ENCODE measurements at regions not wholly inside any gene's neighbourhood (a gene's known extent, or its start where the extent isn't known, plus 50 kb on each side); places are given as distances from the start of the nearest gene placed in this dataset.

DNA sequence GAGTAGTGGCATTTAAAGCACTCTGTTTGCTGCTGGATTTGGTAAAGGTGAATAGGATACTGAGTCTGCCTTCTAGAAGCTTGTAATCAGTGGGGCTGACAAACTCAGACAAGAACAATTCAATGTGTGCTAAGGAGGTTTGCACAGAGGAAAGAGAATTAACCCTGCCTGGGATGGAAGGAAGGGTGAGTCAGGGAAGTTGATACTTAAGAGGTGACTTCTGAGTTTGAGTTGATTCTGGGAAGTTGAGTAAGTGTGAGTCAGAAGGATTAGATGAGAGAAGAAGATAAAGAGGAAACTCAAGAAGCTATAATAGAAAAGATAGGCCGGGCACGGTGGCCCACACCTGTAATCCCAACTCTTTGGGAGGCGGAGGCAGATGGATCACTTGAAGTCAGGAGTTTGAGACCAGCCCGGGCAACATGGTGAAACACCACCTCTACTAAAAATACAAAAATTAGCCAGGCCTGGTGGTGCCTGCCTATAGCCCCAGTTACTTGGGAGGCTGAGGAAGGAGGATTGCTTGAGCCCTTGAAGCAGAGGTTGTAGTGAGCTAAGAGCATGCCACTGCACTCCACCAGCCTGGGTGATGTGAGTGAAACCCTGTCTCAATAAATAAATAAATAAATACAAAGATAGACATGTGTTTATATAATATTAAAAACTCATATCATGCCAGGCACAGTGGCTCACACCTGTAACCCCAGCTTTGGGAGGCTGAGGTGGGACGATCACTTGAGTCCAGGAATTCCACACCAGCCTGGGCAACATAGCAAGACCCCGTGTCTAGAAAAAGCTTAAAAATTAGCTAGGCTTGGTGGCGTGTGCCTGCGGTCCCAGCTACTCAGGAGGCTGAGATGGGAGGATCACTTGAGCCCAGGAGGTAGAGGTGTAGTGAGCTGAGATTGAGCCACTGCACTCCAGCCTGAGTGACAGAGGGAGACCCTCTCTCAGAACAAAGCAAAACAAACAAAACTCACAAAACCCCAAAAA, 126.8 kb upstream of the CPM start:
- H3K9ac ChIP-seq (ENCODE audit: low read length) = no peak overlapping the region
- H3K27ac ChIP-seq (ENCODE audit: low read length) = no peak overlapping the region
- no peaks in the 10 kb centered on the region for H3K27me3 ChIP-seq (ENCODE audit: low read depth, low read length)
- TF ChIP-seq CTCF (IDR thresholded peaks at IDR 0.05; ENCODE audit: low read depth, low read length) (no peak), EZH2phosphoT487 (IDR thresholded peaks at IDR 0.05; ENCODE audit: low read depth) (no peak)
- no peaks in the 10 kb centered on the region for H3K36me3 ChIP-seq (replicated peaks; ENCODE audit: low read depth, low read length)
- H3K9me3 ChIP-seq (ENCODE audit: insufficient read depth, low read length) = no peaks in the 10 kb centered on the region
- no peak overlapping the region for H3K4me2 ChIP-seq (ENCODE audit: low read length)
- H4K20me1 ChIP-seq (ENCODE audit: insufficient read depth, low read length) = no peaks in the 10 kb centered on the region
- H3K4me1 ChIP-seq (ENCODE audit: low read length) = peaks cover 9% of the 10 kb centered on the region
- no peaks in the 10 kb centered on the region for H3K79me2 ChIP-seq (ENCODE audit: low read length)
- no peak overlapping the region for H2AFZ ChIP-seq (ENCODE audit: low read depth, low read length)
- H3K4me3 ChIP-seq (ENCODE audit: low read length) = no peak overlapping the region

GRCh38 chr12:69061574-69061973, 128.6 kb upstream of the CPM start:
- Histone ChIP-seq H3K4me2 (ENCODE audit: low read length) (no peak overlapping the region), H3K9me3 (ENCODE audit: insufficient read depth, low read length) (no peaks in the 10 kb centered on the region), H3K36me3 (replicated peaks; ENCODE audit: low read depth, low read length) (no peaks in the 10 kb centered on the region), H3K9ac (ENCODE audit: low read length) (no peak overlapping the region), H2AFZ (ENCODE audit: low read depth, low read length) (no peak overlapping the region), H3K4me3 (ENCODE audit: low read length) (no peak overlapping the region), H4K20me1 (ENCODE audit: insufficient read depth, low read length) (no peaks in the 10 kb centered on the region), H3K27ac (ENCODE audit: low read length) (no peak overlapping the region), H3K79me2 (ENCODE audit: low read length) (no peaks in the 10 kb centered on the region), H3K4me1 (ENCODE audit: low read length) (no peaks in the 10 kb centered on the region), H3K27me3 (ENCODE audit: low read depth, low read length) (no peaks in the 10 kb centered on the region)
- TF ChIP-seq EZH2phosphoT487 (IDR thresholded peaks at IDR 0.05; ENCODE audit: low read depth) (no peak), CTCF (IDR thresholded peaks at IDR 0.05; ENCODE audit: low read depth, low read length) (no peak)

GRCh38 chr12:69062621-69063237, 129.8 kb upstream of the CPM start:
- Histone ChIP-seq H3K4me1 (ENCODE audit: low read length) (no peaks in the 10 kb centered on the region), H2AFZ (ENCODE audit: low read depth, low read length) (no peak overlapping the region), H3K27me3 (ENCODE audit: low read depth, low read length) (no peaks in the 10 kb centered on the region), H3K9ac (ENCODE audit: low read length) (no peak overlapping the region), H3K4me3 (ENCODE audit: low read length) (no peak overlapping the region), H3K79me2 (ENCODE audit: low read length) (no peaks in the 10 kb centered on the region), H3K36me3 (replicated peaks; ENCODE audit: low read depth, low read length) (no peaks in the 10 kb centered on the region), H3K4me2 (ENCODE audit: low read length) (no peak overlapping the region), H3K27ac (ENCODE audit: low read length) (no peak overlapping the region), H4K20me1 (ENCODE audit: insufficient read depth, low read length) (no peaks in the 10 kb centered on the region), H3K9me3 (ENCODE audit: insufficient read depth, low read length) (no peaks in the 10 kb centered on the region)
- TF ChIP-seq CTCF (IDR thresholded peaks at IDR 0.05; ENCODE audit: low read depth, low read length) = no peak
- TF ChIP-seq EZH2phosphoT487 (IDR thresholded peaks at IDR 0.05; ENCODE audit: low read depth) = no peak

DNA sequence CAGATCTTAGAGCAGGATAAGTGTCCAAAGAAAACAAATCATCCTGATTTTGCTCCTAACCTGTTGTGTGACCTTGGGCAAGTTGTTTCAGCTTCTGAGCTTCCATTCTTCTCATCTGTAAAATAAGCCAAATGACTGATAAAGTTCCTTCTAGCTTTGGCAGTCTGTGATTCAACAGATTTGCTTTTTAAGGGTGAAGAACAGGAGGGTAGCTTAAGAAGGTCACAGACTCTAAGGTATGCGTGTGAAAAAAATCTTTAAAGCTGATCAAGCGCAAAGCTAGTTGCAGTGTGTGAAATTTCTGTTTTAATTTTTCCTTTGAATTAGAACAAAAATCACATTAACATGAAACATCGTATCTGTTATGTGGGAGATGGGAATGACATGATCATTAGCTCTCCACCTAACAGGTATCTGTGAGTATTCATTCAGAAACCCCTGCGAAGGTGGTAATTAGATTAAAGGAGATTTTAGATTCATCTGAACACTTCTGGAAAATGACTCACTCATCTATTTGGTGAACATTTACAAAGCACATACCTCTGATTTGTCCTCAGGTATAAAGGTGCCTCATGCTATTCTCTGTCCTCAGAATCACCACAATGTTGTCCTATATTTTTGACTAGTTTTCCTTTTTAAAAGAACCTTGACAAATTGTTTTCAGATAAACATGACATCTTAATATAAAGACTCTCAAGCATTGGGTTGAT, 131.9 kb upstream of the CPM start:
- H3K9me3 ChIP-seq (ENCODE audit: insufficient read depth, low read length) = no peaks in the 10 kb centered on the region
- H3K36me3 ChIP-seq (replicated peaks; ENCODE audit: low read depth, low read length) = no peaks in the 10 kb centered on the region
- TF ChIP-seq EZH2phosphoT487 (IDR thresholded peaks at IDR 0.05; ENCODE audit: low read depth) (no peak), CTCF (IDR thresholded peaks at IDR 0.05; ENCODE audit: low read depth, low read length) (no peak)
- H3K4me2 ChIP-seq (ENCODE audit: low read length) = no peak overlapping the region
- H2AFZ ChIP-seq (ENCODE audit: low read depth, low read length) = no peak overlapping the region
- no peaks in the 10 kb centered on the region for H4K20me1 ChIP-seq (ENCODE audit: insufficient read depth, low read length)
- no peaks in the 10 kb centered on the region for H3K79me2 ChIP-seq (ENCODE audit: low read length)
- H3K27ac ChIP-seq (ENCODE audit: low read length) = no peak overlapping the region
- no peak overlapping the region for H3K9ac ChIP-seq (ENCODE audit: low read length)
- no peak overlapping the region for H3K4me3 ChIP-seq (ENCODE audit: low read length)
- H3K4me1 ChIP-seq (ENCODE audit: low read length) = peaks cover 11% of the 10 kb centered on the region
- no peaks in the 10 kb centered on the region for H3K27me3 ChIP-seq (ENCODE audit: low read depth, low read length)

Data from OCI-LY3 (cell line).